ENCODE measurements at regions not wholly inside any gene's neighbourhood (a gene's known extent, or its start where the extent isn't known, plus 50 kb on each side); places are given as distances from the start of the nearest gene placed in this dataset.

GRCh38 chr10:59577984-59578383, 131.7 kb downstream of the SLC16A9 start:
- TF ChIP-seq CTCF (IDR thresholded peaks at IDR 0.05; ENCODE audit: low read depth, low read length) (no peak), EZH2phosphoT487 (IDR thresholded peaks at IDR 0.05; ENCODE audit: low read depth) (no peak)

All from OCI-LY3 (cell line).